K562 (cell line): ENCODE measurements at regions not wholly inside any gene's neighbourhood (a gene's known extent, or its start where the extent isn't known, plus 50 kb on each side); places are given as distances from the start of the nearest gene placed in this dataset.

ENCODE experiments used
- ATAC-seq: fragments of 200-7000 bp; cut with Tn5 transposase; 3 replicates; pipeline ENCODE4 v1.9.1; 2020; ENCODE audit warnings: moderate library complexity
- BruUV-seq: library from RNA; stranded (reverse); fragments of 400-500 nt; replicated peaks from 2 replicates; lab custom pipeline; 2021; lab: Mats Ljungman, UMichigan
- CTCF ChIA-PET: fragments of 300-600 bp; formaldehyde crosslinking; extraction: SDS; loops from one replicate; lab custom pipeline; 2021; ENCODE audit warnings: low intra/inter-chr PET ratio; lab: Yijun Ruan, JAX
- POLR2A ChIA-PET: fragments of 300-600, 350-650 bp; sonication (Branson Sonifier 250); formaldehyde crosslinking; extraction: SDS; loops from one replicate; lab custom pipeline; 2021; ENCODE audit warnings: antibody characterized with exemption, inconsistent platforms; lab: Yijun Ruan, JAX
- DNase-seq, 4 experiments: peaks; one replicate each; pipeline versions ENCODE4 v3.0.0 to v3.0.0-alpha.2; 2011 to 2018; ENCODE audit warnings: low spot score in 3 of 4, mixed read lengths in 3 of 4; ENCODE audit errors: extremely low read depth in 1 of 4
- FAIRE-seq: peaks from 2 replicates; lab custom pipeline; 2011; peaks lifted over from hg19 to GRCh38; lab: Jason Lieb, UNC
- H2AFZ ChIP-seq: 2 replicates; pipeline ENCODE4 v1.6.0; 2011; ENCODE audit warnings: low read depth, low read length, control low read depth, inconsistent platforms
- H3K27ac ChIP-seq: fragments of 200-600 bp; 3 replicates; pipeline ENCODE4 v1.8.0; 2011; ENCODE audit warnings: low read depth, mild to moderate bottlenecking, control low read depth, inconsistent platforms, low read length, moderate library complexity, mixed read lengths; ENCODE audit errors: extremely low read depth
- H3K27me3 ChIP-seq, 2 experiments: fragments of 300-600 bp in 1 of 2; 2 replicates in 1 of 2; 3 replicates in 1 of 2; pipeline versions ENCODE4 v1.6.0 to v1.8.0; 2011; ENCODE audit warnings: inconsistent platforms in 2 of 2, low read length in 2 of 2, mild to moderate bottlenecking in 1 of 2, mixed read lengths in 1 of 2, moderate library complexity in 1 of 2; ENCODE audit not compliant: control insufficient read depth in 2 of 2, insufficient read depth in 2 of 2
- H3K36me3 ChIP-seq: fragments of 300-600 bp; 3 replicates; pipeline ENCODE4 v1.8.0; 2011; ENCODE audit warnings: mild to moderate bottlenecking, low read length, inconsistent platforms; ENCODE audit not compliant: control insufficient read depth, insufficient read depth
- H3K4me1 ChIP-seq, 2 experiments: fragments of 200-600 bp in 1 of 2; replicated peaks in 1 of 2; 2 replicates in 1 of 2; 3 replicates in 1 of 2; pipeline versions ENCODE4 v1.5.1 to v1.8.0; 2011; ENCODE audit warnings: inconsistent platforms in 2 of 2, low read length in 2 of 2, mild to moderate bottlenecking in 1 of 2, mixed read lengths in 1 of 2, moderate library complexity in 1 of 2; ENCODE audit not compliant: control insufficient read depth in 2 of 2, insufficient read depth in 2 of 2
- H3K4me2 ChIP-seq: 2 replicates; pipeline ENCODE4 v1.6.1; 2011; ENCODE audit warnings: low read length, control low read depth, inconsistent platforms, mixed read lengths; ENCODE audit not compliant: insufficient read depth
- H3K4me3 ChIP-seq: fragments of 200-600 bp; sonication (generic), shearing (Covaris generic); 2 replicates; pipeline ENCODE4 v1.5.1; 2016; ENCODE audit warnings: control low read depth, inconsistent platforms
- H3K79me2 ChIP-seq: fragments of 200-600 bp; 3 replicates; pipeline ENCODE4 v1.8.0; 2011; ENCODE audit warnings: low read length, inconsistent platforms; ENCODE audit not compliant: control insufficient read depth, insufficient read depth
- H3K9ac ChIP-seq, 2 experiments: 2 replicates each; pipeline versions ENCODE4 v1.6.0 to v1.6.1; 2011; ENCODE audit warnings: low read depth in 2 of 2, low read length in 2 of 2, control low read depth in 1 of 2, inconsistent platforms in 1 of 2, mild to moderate bottlenecking in 1 of 2, mixed read lengths in 1 of 2; ENCODE audit not compliant: insufficient read depth in 1 of 2
- H3K9me1 ChIP-seq: one replicate; pipeline ENCODE4 v1.6.0; 2011; ENCODE audit warnings: inconsistent platforms, mild to moderate bottlenecking, low read length, moderate library complexity; ENCODE audit not compliant: control insufficient read depth, insufficient read depth
- H3K9me3 ChIP-seq: replicated peaks from 2 replicates; pipeline ENCODE4 v1.5.1; 2011; ENCODE audit warnings: low read depth, low read length, inconsistent platforms; ENCODE audit not compliant: control insufficient read depth, insufficient read depth
- H4K20me1 ChIP-seq: replicated peaks from 2 replicates; pipeline ENCODE4 v1.6.1; 2011; ENCODE audit warnings: low read length, inconsistent platforms, mixed read lengths; ENCODE audit not compliant: control insufficient read depth, insufficient read depth
- ATF1 ChIP-seq, 2 experiments: fragments of 450-650 bp in 1 of 2; IDR thresholded peaks; 2 replicates each; pipeline ENCODE4 v1.6.1; 2016; ENCODE audit warnings: missing compliant biosample characterization in 1 of 2, missing genetic modification characterization in 1 of 2
- CBX3 ChIP-seq, 2 experiments: IDR thresholded peaks; 1 replicate in 1 of 2; 2 replicates in 1 of 2; pipeline ENCODE4 v1.6.1; 2012; ENCODE audit warnings: inconsistent platforms in 2 of 2, low read length in 2 of 2, borderline replicate concordance in 1 of 2, control low read depth in 1 of 2
- KDM2B ChIP-seq: fragments of 250-450 bp; sonication (Bioruptor Pico); IDR thresholded peaks from 2 replicates; pipeline ENCODE4 v1.8.0; 2021; ENCODE audit warnings: mild to moderate bottlenecking, moderate library complexity
- LEF1 ChIP-seq: fragments of 450-650 bp; IDR thresholded peaks from 2 replicates; pipeline ENCODE4 v1.6.1; 2016; ENCODE audit warnings: mild to moderate bottlenecking
- NBN ChIP-seq: fragments of 450-650 bp; IDR thresholded peaks from 2 replicates; pipeline ENCODE4 v1.6.1; 2016; ENCODE audit warnings: low read depth, mild to moderate bottlenecking
- NR2C2 ChIP-seq, 2 experiments: fragments of 200-800 bp in 1 of 2; sonication (Bioruptor generic) in 1 of 2; sonication (generic) in 1 of 2; formaldehyde crosslinking in 1 of 2; IDR thresholded peaks; 2 replicates each; pipeline versions ENCODE4 v1.6.1 to v1.8.0; 2016 to 2022; ENCODE audit warnings: mild to moderate bottlenecking in 1 of 2, missing compliant biosample characterization in 1 of 2, missing genetic modification characterization in 1 of 2, missing genetic modification reagents in 1 of 2
- SRF ChIP-seq, 2 experiments: fragments of 250-450, 450-650 bp in 1 of 2; sonication (Bioruptor Pico) in 1 of 2; sonication (generic) in 1 of 2; formaldehyde crosslinking; IDR thresholded peaks; 2 replicates each; pipeline versions ENCODE4 v1.5.0 to v1.5.1; 2020 to 2022; ENCODE audit warnings: mild to moderate bottlenecking in 1 of 2, missing genetic modification reagents in 1 of 2
- ZFP36 ChIP-seq: fragments of 150-350 bp; IDR thresholded peaks from 2 replicates; pipeline ENCODE4 v1.6.1; 2018; ENCODE audit warnings: low read length, low read depth; ENCODE audit not compliant: partially characterized antibody
- ZNF384 ChIP-seq: IDR thresholded peaks from 2 replicates; pipeline ENCODE4 v1.6.1; 2012; ENCODE audit warnings: low read depth, low read length, improper control_type of control experiment
- ZNF407 ChIP-seq: fragments of 450-650 bp; IDR thresholded peaks from 2 replicates; pipeline ENCODE4 v1.6.1; 2016; ENCODE audit warnings: low read depth
- WGBS: fragments of 100-300 bp; shearing (Covaris generic); methylation state at CpG from one replicate; pipeline ENCODE4 v1.1.6; 2016; ENCODE audit warnings: low coverage, mixed read lengths; ENCODE audit not compliant: insufficient coverage; ENCODE audit errors: missing lambda C conversion rate; 5-methylcytosine and 5-hydroxymethylcytosine counted together
- in situ Hi-C: fragments of 300-500 bp; cut with MboI; formaldehyde crosslinking; loops from 4 replicates; pipeline ENCODE4 v1.15.0; 2018; ENCODE audit warnings: inconsistent platforms, mixed read lengths
- intact Hi-C: fragments of 100-400 bp; cut with micrococcal nuclease; formaldehyde crosslinking; loops from 2 replicates; pipeline ENCODE4 v1.14.2; 2022

GRCh38 chr10:105706281-105707026, 1065.4 kb downstream of the SORCS3 start:
- no peaks in the 10 kb centered on the region for H3K36me3 ChIP-seq
- ATAC-seq (no peak), FAIRE-seq (no peak), DNase-seq (no peak)
- CTCF ChIA-PET, result no interaction called here
- H3K9me3 ChIP-seq, result no peaks in the 10 kb centered on the region
- H3K27me3 ChIP-seq, result no peaks in the 10 kb centered on the region
- BruUV-seq, result no TSS peak
- H3K4me1 ChIP-seq, result no peaks in the 10 kb centered on the region
- H3K79me2 ChIP-seq, result no peaks in the 10 kb centered on the region
- no peak overlapping the region for H3K4me2 ChIP-seq
- in situ Hi-C loops (no loop called here), intact Hi-C loops (no loop called here)
- TF ChIP-seq ZFP36, result no peak
- TF ChIP-seq NR2C2 (CRISPR knock-in tag; IDR thresholded peaks at IDR 0.05), result no peak
- TF ChIP-seq NR2C2 (tag; IDR thresholded peaks at IDR 0.05), result no peak
- TF ChIP-seq NBN, result no peak
- TF ChIP-seq ZNF384, result no peak
- TF ChIP-seq ATF1 (CRISPR knock-in tag; IDR thresholded peaks at IDR 0.05), result no peak
- TF ChIP-seq ATF1 (tag; IDR thresholded peaks at IDR 0.05), result no peak
- no peak for TF ChIP-seq KDM2B
- no peak for TF ChIP-seq ZNF407
- no peak for TF ChIP-seq CBX3 (IDR thresholded peaks at IDR 0.05; ENCODE audit: borderline replicate concordance in 1 of 2, low read length in 2 of 2)
- TF ChIP-seq SRF (CRISPR knock-in tag; IDR thresholded peaks at IDR 0.05), result no peak
- TF ChIP-seq LEF1, result no peak
- WGBS, result 0% methylated on average over 3 of the region's 3 CpGs
- no peaks in the 10 kb centered on the region for H3K9me1 ChIP-seq
- no peak overlapping the region for H3K4me3 ChIP-seq
- H4K20me1 ChIP-seq, result no peaks in the 10 kb centered on the region
- no peak overlapping the region for H2AFZ ChIP-seq
- no peak overlapping the region for H3K27ac ChIP-seq
- POLR2A ChIA-PET, result no interaction called here
- H3K9ac ChIP-seq, result no peak overlapping the region
